Erythroblast (primary cell): ENCODE measurements at regions not wholly inside any gene's neighbourhood (a gene's known extent, or its start where the extent isn't known, plus 50 kb on each side); places are given as distances from the start of the nearest gene placed in this dataset.

Experiments
- GATA1 ChIP-seq: IDR thresholded peaks from 2 replicates; pipeline ENCODE4 v1.6.1; 2011; ENCODE audit warnings: low read depth, mild to moderate bottlenecking, control low read depth, low read length, moderate library complexity
- POLR2A ChIP-seq: IDR thresholded peaks from 2 replicates; pipeline ENCODE4 v1.6.1; 2011; ENCODE audit warnings: mild to moderate bottlenecking, low read length

GRCh38 chr9:80320480-80320879, 748.7 kb downstream of the TLE4 start:
- TF ChIP-seq POLR2A (no peak), GATA1 (no peak)
